K562 (cell line): ENCODE measurements at regions not wholly inside any gene's neighbourhood (a gene's known extent, or its start where the extent isn't known, plus 50 kb on each side); places are given as distances from the start of the nearest gene placed in this dataset.

Experiments
- IFI16 ChIP-seq: fragments of 250-450 bp; sonication (Bioruptor Pico); IDR thresholded peaks from 2 replicates; pipeline ENCODE4 v2.1.2; 2022; ENCODE audit warnings: mild to moderate bottlenecking, inconsistent platforms
- STAT6 ChIP-seq: sonication (generic); formaldehyde crosslinking; IDR thresholded peaks from 2 replicates; pipeline ENCODE4 v1.8.1; 2023; ENCODE audit warnings: mild to moderate bottlenecking, missing genetic modification reagents

GRCh38 chr5:74372051-74372450 is 268.5 kb downstream of the ENC1 start:
- no peak for TF ChIP-seq STAT6 (CRISPR knock-in tag)
- TF ChIP-seq IFI16 (CRISPR knock-in tag) = no peak
